Cardiac muscle cell (in vitro differentiated cells and primary cell): ENCODE measurements at regions not wholly inside any gene's neighbourhood (a gene's known extent, or its start where the extent isn't known, plus 50 kb on each side); places are given as distances from the start of the nearest gene placed in this dataset.
A peak's percentile ranks its signal among the peaks of the same experiment; 100 is the strongest.

Experiments used
- DNase-seq, 2 donors: peaks; one replicate each; pipeline versions ENCODE4 v3.0.0 to v3.0.0-alpha.2; 2010 to 2017; ENCODE audit warnings: low read depth in 1 of 2, low spot score in 1 of 2
- H3K27ac ChIP-seq: fragments of 200-600 bp; sonication (generic); 2 replicates; pipeline ENCODE4 v1.5.1; 2016
- H3K27me3 ChIP-seq: fragments of 200-600 bp; sonication (generic); 2 replicates; pipeline ENCODE4 v1.6.0; 2016; ENCODE audit warnings: control low read depth
- H3K36me3 ChIP-seq: fragments of 200-600 bp; sonication (generic); 2 replicates; pipeline ENCODE4 v1.5.1; 2016; ENCODE audit warnings: control low read depth
- H3K4me1 ChIP-seq: fragments of 200-600 bp; sonication (generic); 2 replicates; pipeline ENCODE4 v1.8.1; 2017; ENCODE audit warnings: low read depth, mild to moderate bottlenecking, mixed run types
- H3K4me3 ChIP-seq: fragments of 200-600 bp; sonication (generic); 2 replicates; pipeline ENCODE4 v1.5.1; 2016; ENCODE audit warnings: mild to moderate bottlenecking
- H3K9me3 ChIP-seq: fragments of 200-600 bp; sonication (generic); 2 replicates; pipeline ENCODE4 v1.5.1; 2017; ENCODE audit warnings: low read depth, mild to moderate bottlenecking, control low read depth
- CTCF ChIP-seq: IDR thresholded peaks from 2 replicates; pipeline ENCODE4 v1.5.1; 2012; ENCODE audit warnings: low read depth, mild to moderate bottlenecking, low read length

DNA sequence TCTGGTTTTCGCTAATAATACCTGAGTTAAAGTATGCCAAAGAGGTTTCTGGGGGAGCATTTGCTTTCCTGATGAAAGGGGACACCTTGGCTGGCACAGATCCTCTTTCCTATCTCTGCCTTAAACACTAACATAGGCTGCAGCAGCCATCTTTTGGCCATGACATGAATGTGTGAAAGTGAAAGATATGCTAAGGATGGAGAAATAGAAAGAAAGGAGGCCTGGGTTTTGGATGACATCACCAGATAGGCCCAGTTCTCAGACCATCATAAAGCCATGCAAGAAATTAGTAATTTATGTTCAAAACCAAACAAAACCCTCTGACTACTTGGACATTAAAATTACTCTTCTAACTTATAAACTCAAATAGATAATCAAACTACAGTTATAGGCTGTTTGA is 279.7 kb downstream of the COG6 start:
- H3K4me1 ChIP-seq, result no peaks in the 10 kb centered on the region
- no peaks in the 10 kb centered on the region for H3K36me3 ChIP-seq

GRCh38 chr13:39938596-39938995 is 283.1 kb downstream of the COG6 start:
- Histone ChIP-seq H3K9me3 (no peaks in the 10 kb centered on the region), H3K36me3 (no peaks in the 10 kb centered on the region), H3K4me3 (no peak overlapping the region), H3K27me3 (no peaks in the 10 kb centered on the region), H3K27ac (no peak overlapping the region), H3K4me1 (no peaks in the 10 kb centered on the region)
- no peak for DNase-seq
- TF ChIP-seq CTCF, result no peak

More for the DNA sequence above, 279.7 kb downstream of the COG6 start:
- H3K27me3 ChIP-seq, result no peaks in the 10 kb centered on the region
- TF ChIP-seq CTCF, result no peak
- no peak overlapping the region for H3K27ac ChIP-seq
- H3K4me3 ChIP-seq, result no peak overlapping the region
- no peak for DNase-seq
- H3K9me3 ChIP-seq, result no peaks in the 10 kb centered on the region

DNA sequence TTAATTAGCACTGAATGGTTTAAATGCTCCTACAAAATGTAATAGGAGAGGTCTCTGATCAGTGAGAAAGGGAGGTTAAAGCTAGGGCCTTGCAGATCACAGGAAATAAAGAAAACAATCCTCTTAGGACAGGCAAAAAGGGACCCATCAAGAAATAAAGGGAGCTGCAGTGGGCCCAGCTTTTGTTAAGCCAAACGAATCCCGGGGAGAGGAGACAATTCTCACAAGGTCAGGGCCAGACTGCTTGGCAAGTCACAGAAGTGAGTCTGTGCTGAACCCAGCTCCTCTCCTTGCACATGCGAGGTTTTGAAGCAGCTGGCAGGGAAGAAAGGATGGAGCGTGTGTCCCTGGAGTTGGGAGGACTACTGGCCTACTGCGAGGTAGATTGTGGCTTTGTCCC is 285.8 kb downstream of the COG6 start:
- Histone ChIP-seq H3K4me3 (no peak overlapping the region), H3K9me3 (no peaks in the 10 kb centered on the region), H3K27ac (no peak overlapping the region), H3K36me3 (no peaks in the 10 kb centered on the region), H3K4me1 (no peaks in the 10 kb centered on the region), H3K27me3 (no peaks in the 10 kb centered on the region)
- DNase-seq, result no peak
- no peak for TF ChIP-seq CTCF

GRCh38 chr13:39941911-39942551 is 286.6 kb downstream of the COG6 start:
- H3K27ac ChIP-seq, result no peak overlapping the region
- no peaks in the 10 kb centered on the region for H3K27me3 ChIP-seq
- no peaks in the 10 kb centered on the region for H3K36me3 ChIP-seq
- TF ChIP-seq CTCF, result no peak
- no peak for DNase-seq
- no peak overlapping the region for H3K4me3 ChIP-seq
- H3K9me3 ChIP-seq, result no peaks in the 10 kb centered on the region
- no peaks in the 10 kb centered on the region for H3K4me1 ChIP-seq

- Histone ChIP-seq H3K36me3 (no peaks in the 10 kb centered on the region), H3K4me3 (no peak overlapping the region), H3K27me3 (no peaks in the 10 kb centered on the region), H3K4me1 (no peaks in the 10 kb centered on the region), H3K27ac (no peak overlapping the region), H3K9me3 (no peaks in the 10 kb centered on the region)
- peak; percentile 81 to 95 for DNase-seq
- TF ChIP-seq CTCF, result peak; percentile 100
These were observed 287.3 kb downstream of the COG6 start for GRCh38 chr13:39942552-39943273.
